H9 (cell line): ENCODE measurements at regions not wholly inside any gene's neighbourhood (a gene's known extent, or its start where the extent isn't known, plus 50 kb on each side); places are given as distances from the start of the nearest gene placed in this dataset.

ENCODE experiments used
- DNase-seq: peaks from one replicate; pipeline ENCODE4 v3.0.0-alpha.2; 2017
- H2AFZ ChIP-seq: one replicate; pipeline ENCODE4 v1.6.1; 2013; ENCODE audit warnings: mild to moderate bottlenecking, low read length, control low read depth, moderate library complexity
- H2AK5ac ChIP-seq: 2 replicates; pipeline ENCODE4 v1.6.1; 2013; ENCODE audit warnings: low read length, control low read depth, mixed read lengths; ENCODE audit not compliant: insufficient read length
- H2BK120ac ChIP-seq: one replicate; pipeline ENCODE4 v1.6.1; 2013; ENCODE audit warnings: low read depth, mild to moderate bottlenecking, low read length, control low read depth, inconsistent platforms; ENCODE audit not compliant: poor library complexity, severe bottlenecking
- H2BK12ac ChIP-seq: 2 replicates; pipeline ENCODE4 v1.6.1; 2013; ENCODE audit warnings: low read length, control low read depth, mixed read lengths, low read depth; ENCODE audit not compliant: insufficient read length
- H2BK15ac ChIP-seq: 2 replicates; pipeline ENCODE4 v1.6.1; 2013; ENCODE audit warnings: low read depth, low read length, control low read depth
- H2BK20ac ChIP-seq: one replicate; pipeline ENCODE4 v1.6.1; 2013; ENCODE audit warnings: low read depth, mild to moderate bottlenecking, low read length, control low read depth, inconsistent platforms; ENCODE audit not compliant: poor library complexity, severe bottlenecking
- H2BK5ac ChIP-seq: 2 replicates; pipeline ENCODE4 v1.6.1; 2013; ENCODE audit warnings: low read length, control low read depth, mixed read lengths; ENCODE audit not compliant: insufficient read length
- H3K14ac ChIP-seq: 2 replicates; pipeline ENCODE4 v1.6.1; 2013; ENCODE audit warnings: low read length, control low read depth; ENCODE audit not compliant: insufficient read depth
- H3K18ac ChIP-seq: 2 replicates; pipeline ENCODE4 v1.6.1; 2013; ENCODE audit warnings: low read depth, mild to moderate bottlenecking, mixed read lengths, low read length, control low read depth; ENCODE audit not compliant: insufficient read length
- H3K23ac ChIP-seq: 2 replicates; pipeline ENCODE4 v1.6.1; 2013; ENCODE audit warnings: low read length, control low read depth, mixed read lengths, low read depth; ENCODE audit not compliant: insufficient read length
- H3K23me2 ChIP-seq: 2 replicates; pipeline ENCODE4 v1.6.1; 2013; ENCODE audit warnings: low read depth, mild to moderate bottlenecking, mixed read lengths, low read length, control low read depth; ENCODE audit not compliant: insufficient read length, poor library complexity, severe bottlenecking
- H3K27ac ChIP-seq: 2 replicates; pipeline ENCODE4 v1.5.1; 2013; ENCODE audit warnings: low read length, control low read depth, mixed read lengths, low read depth; ENCODE audit not compliant: insufficient read length
- H3K27me3 ChIP-seq: 2 replicates; pipeline ENCODE4 v1.6.1; 2013; ENCODE audit warnings: low read length, control low read depth, inconsistent platforms; ENCODE audit not compliant: insufficient read depth
- H3K4ac ChIP-seq: 2 replicates; pipeline ENCODE4 v1.6.1; 2013; ENCODE audit warnings: low read depth, mild to moderate bottlenecking, control low read depth, inconsistent platforms, low read length, moderate library complexity
- H3K4me1 ChIP-seq: 2 replicates; pipeline ENCODE4 v1.6.1; 2013; ENCODE audit warnings: low read length, control low read depth, inconsistent platforms; ENCODE audit not compliant: insufficient read depth
- H3K4me2 ChIP-seq: 2 replicates; pipeline ENCODE4 v1.6.1; 2013; ENCODE audit warnings: low read length, control low read depth, mixed read lengths; ENCODE audit not compliant: insufficient read length, insufficient read depth
- H3K56ac ChIP-seq: 2 replicates; pipeline ENCODE4 v1.6.1; 2013; ENCODE audit warnings: low read depth, mild to moderate bottlenecking, mixed read lengths, low read length, control low read depth; ENCODE audit not compliant: insufficient read length
- H3K79me1 ChIP-seq: 2 replicates; pipeline ENCODE4 v1.6.1; 2013; ENCODE audit warnings: low read depth, mild to moderate bottlenecking, moderate library complexity, low read length, control low read depth, inconsistent platforms; ENCODE audit not compliant: insufficient read depth, poor library complexity, severe bottlenecking
- H3K79me2 ChIP-seq: 2 replicates; pipeline ENCODE4 v1.6.1; 2013; ENCODE audit warnings: low read length, control low read depth, inconsistent platforms; ENCODE audit not compliant: insufficient read depth
- H3K9ac ChIP-seq: 2 replicates; pipeline ENCODE4 v1.6.1; 2013; ENCODE audit warnings: low read length, control low read depth, mixed read lengths; ENCODE audit not compliant: insufficient read length; ENCODE audit errors: extremely low read depth
- H3K9me3 ChIP-seq: one replicate; pipeline ENCODE4 v1.6.1; 2013; ENCODE audit warnings: low read depth, low read length, inconsistent platforms; ENCODE audit not compliant: control insufficient read depth
- H3T11ph ChIP-seq: one replicate; pipeline ENCODE4 v1.6.1; 2013; ENCODE audit warnings: mild to moderate bottlenecking, low read length, control low read depth, inconsistent platforms
- H4K20me1 ChIP-seq: one replicate; pipeline ENCODE4 v1.6.1; 2013; ENCODE audit not compliant: control insufficient read depth, insufficient read length, insufficient read depth
- H4K5ac ChIP-seq: 2 replicates; pipeline ENCODE4 v1.6.1; 2013; ENCODE audit warnings: low read depth, mild to moderate bottlenecking, mixed read lengths, low read length, control low read depth; ENCODE audit not compliant: insufficient read length
- H4K8ac ChIP-seq: replicated peaks from 2 replicates; pipeline ENCODE4 v1.6.1; 2013; ENCODE audit warnings: low read length, control low read depth, mixed read lengths, low read depth; ENCODE audit not compliant: insufficient read length
- H4K91ac ChIP-seq: 2 replicates; pipeline ENCODE4 v1.6.1; 2013; ENCODE audit warnings: low read depth, mild to moderate bottlenecking, moderate library complexity, mixed read lengths, low read length, control low read depth; ENCODE audit not compliant: insufficient read length
- H3K27ac Mint-ChIP-seq, 3 experiments: 2 replicates in 2 of 3; 3 replicates in 1 of 3; pipeline ENCODE4 v1.8.0; 2020 to 2021; ENCODE audit warnings: mixed read lengths in 3 of 3, mild to moderate bottlenecking in 1 of 3, moderate library complexity in 1 of 3
- H3K27me3 Mint-ChIP-seq: 2 replicates; pipeline ENCODE4 v1.8.0; 2021; ENCODE audit warnings: low read depth, mild to moderate bottlenecking, moderate library complexity, mixed read lengths
- H3K36me3 Mint-ChIP-seq, 3 experiments: 2 replicates in 2 of 3; 3 replicates in 1 of 3; pipeline ENCODE4 v1.8.0; 2020 to 2021; ENCODE audit warnings: low read depth in 3 of 3, mixed read lengths in 3 of 3; ENCODE audit not compliant: insufficient read depth in 1 of 3
- H3K4me1 Mint-ChIP-seq, 2 experiments: 2 replicates each; pipeline ENCODE4 v1.8.0; 2020; ENCODE audit warnings: mixed read lengths in 2 of 2
- H3K4me3 Mint-ChIP-seq, 2 experiments: 2 replicates in 1 of 2; 3 replicates in 1 of 2; pipeline ENCODE4 v1.8.0; 2020 to 2021; ENCODE audit warnings: mild to moderate bottlenecking in 2 of 2, mixed read lengths in 2 of 2, moderate library complexity in 1 of 2
- H3K9me3 Mint-ChIP-seq, 2 experiments: 2 replicates in 1 of 2; 3 replicates in 1 of 2; pipeline ENCODE4 v1.8.0; 2020; ENCODE audit warnings: mild to moderate bottlenecking in 2 of 2, mixed read lengths in 2 of 2, moderate library complexity in 1 of 2
- CTCF ChIP-seq: fragments of 200-600 bp; sonication (generic); conservative IDR thresholded peaks from 3 replicates; pipeline ENCODE4 v1.8.0; 2021; ENCODE audit warnings: antibody characterized with exemption, mild to moderate bottlenecking
- WGBS: extraction: QIAGEN DNeasy Blood & Tissue Kit; methylation state at CpG from one replicate; pipeline ENCODE4 v1.1.7; 2013; ENCODE audit warnings: missing lambda C conversion rate, low lambda C conversion rate, mixed read lengths; ENCODE audit not compliant: insufficient read length; ENCODE audit errors: extremely low coverage; 5-methylcytosine and 5-hydroxymethylcytosine counted together

GRCh38 chr10:62939698-62940097, 123.5 kb upstream of the EGR2 start:
- no peak overlapping the region for H2BK15ac ChIP-seq
- H3K9ac ChIP-seq: no peak overlapping the region
- WGBS: 100% methylated on average over 1 of the region's 2 CpGs
- DNase-seq: no peak
- H3K4me3 Mint-ChIP-seq: no peak overlapping the region
- no peak overlapping the region for H4K5ac ChIP-seq
- H4K91ac ChIP-seq: no peak overlapping the region
- no peak overlapping the region for H3K14ac ChIP-seq
- H3K23ac ChIP-seq: no peak overlapping the region
- H3K4ac ChIP-seq: no peak overlapping the region
- H2BK20ac ChIP-seq: no peak overlapping the region
- no peaks in the 10 kb centered on the region for H3K4me1 ChIP-seq
- H3T11ph ChIP-seq: no peak overlapping the region
- H3K9me3 Mint-ChIP-seq: no peaks in the 10 kb centered on the region
- no peak overlapping the region for H3K4me2 ChIP-seq
- H2AFZ ChIP-seq: no peak overlapping the region
- H2BK12ac ChIP-seq: no peak overlapping the region
- H2BK120ac ChIP-seq: no peak overlapping the region
- no peaks in the 10 kb centered on the region; a peak in 1 of 7 replicates for H3K36me3 Mint-ChIP-seq
- no peaks in the 10 kb centered on the region for H3K79me2 ChIP-seq
- H3K27me3 Mint-ChIP-seq: no peaks in the 10 kb centered on the region
- no peak for TF ChIP-seq CTCF
- H3K27me3 ChIP-seq: no peaks in the 10 kb centered on the region
- H3K18ac ChIP-seq: no peak overlapping the region
- no peak overlapping the region for H2BK5ac ChIP-seq
- H4K8ac ChIP-seq: no peak overlapping the region
- H3K56ac ChIP-seq: no peak overlapping the region
- no peak overlapping the region for H3K27ac ChIP-seq
- no peaks in the 10 kb centered on the region for H3K23me2 ChIP-seq
- H3K27ac Mint-ChIP-seq: no peak overlapping the region
- no peaks in the 10 kb centered on the region for H3K4me1 Mint-ChIP-seq
- H4K20me1 ChIP-seq: no peaks in the 10 kb centered on the region
- no peaks in the 10 kb centered on the region for H3K9me3 ChIP-seq
- H2AK5ac ChIP-seq: no peak overlapping the region
- no peaks in the 10 kb centered on the region for H3K79me1 ChIP-seq
